Upper lobe of right lung (tissue), 1 donor: ENCODE measurements at regions not wholly inside any gene's neighbourhood (a gene's known extent, or its start where the extent isn't known, plus 50 kb on each side); places are given as distances from the start of the nearest gene placed in this dataset.

Experiments
- ATAC-seq: fragments of 200-7000 bp; cut with Tn5 transposase; one replicate; pipeline ENCODE4 v1.9.1; 2020; ENCODE audit warnings: mild to moderate bottlenecking, moderate library complexity
- DNase-seq: peaks from one replicate; pipeline ENCODE4 v3.0.0-alpha.2; 2020
- H3K27ac ChIP-seq: fragments of 200-600 bp; one replicate; pipeline ENCODE4 v1.8.0; 2022
- H3K27me3 ChIP-seq: fragments of 200-600 bp; one replicate; pipeline ENCODE4 v1.8.0; 2022; ENCODE audit warnings: mild to moderate bottlenecking
- H3K36me3 ChIP-seq: fragments of 200-600 bp; one replicate; pipeline ENCODE4 v1.8.0; 2022
- H3K4me1 ChIP-seq: fragments of 200-600 bp; one replicate; pipeline ENCODE4 v1.8.0; 2022
- H3K4me3 ChIP-seq: fragments of 200-600 bp; one replicate; pipeline ENCODE4 v1.8.0; 2022; ENCODE audit warnings: mild to moderate bottlenecking
- H3K9me3 ChIP-seq: fragments of 200-600 bp; one replicate; pipeline ENCODE4 v1.8.0; 2022
- CTCF ChIP-seq: fragments of 200-600 bp; IDR thresholded peaks from one replicate; pipeline ENCODE4 v1.8.0; 2022; ENCODE audit warnings: antibody characterized with exemption
- intact Hi-C: fragments of 100-400 bp; cut with DNase I; formaldehyde crosslinking; loops from one replicate; pipeline ENCODE4 v1.11.0; 2022
- donor health status: DM: no; HTN: yes; CAD: no; lungs with severe emphysema.

GRCh38 chr1:188517139-188517538, 1688.4 kb downstream of the PLA2G4A start:
- TF ChIP-seq CTCF = no peak
- no peaks in the 10 kb centered on the region for H3K36me3 ChIP-seq
- no peak overlapping the region for H3K27ac ChIP-seq
- H3K4me3 ChIP-seq = no peak overlapping the region
- ATAC-seq (no peak), DNase-seq (no peak)
- intact Hi-C loops = no loop called here
- no peaks in the 10 kb centered on the region for H3K9me3 ChIP-seq
- no peaks in the 10 kb centered on the region for H3K4me1 ChIP-seq
- no peaks in the 10 kb centered on the region for H3K27me3 ChIP-seq

GRCh38 chr1:188551176-188551575, 1722.4 kb downstream of the PLA2G4A start:
- ATAC-seq = no peak
- no peak overlapping the region for H3K4me3 ChIP-seq
- TF ChIP-seq CTCF = no peak
- H3K27me3 ChIP-seq = no peaks in the 10 kb centered on the region
- no peaks in the 10 kb centered on the region for H3K36me3 ChIP-seq
- H3K9me3 ChIP-seq = no peaks in the 10 kb centered on the region
- no peaks in the 10 kb centered on the region for H3K4me1 ChIP-seq
- H3K27ac ChIP-seq = no peak overlapping the region
- intact Hi-C loops = no loop called here
- DNase-seq = no peak

- Histone ChIP-seq H3K27me3 (no peaks in the 10 kb centered on the region), H3K4me1 (no peaks in the 10 kb centered on the region), H3K27ac (no peak overlapping the region), H3K4me3 (no peak overlapping the region), H3K9me3 (no peaks in the 10 kb centered on the region), H3K36me3 (no peaks in the 10 kb centered on the region)
- DNase-seq (no peak), ATAC-seq (no peak)
- no peak for TF ChIP-seq CTCF
- intact Hi-C loops = no loop called here
Measured at GRCh38 chr1:188557053-188557452, 1728.3 kb downstream of the PLA2G4A start.

GRCh38 chr1:188582911-188583532, 1754.3 kb downstream of the PLA2G4A start:
- ATAC-seq (no peak), DNase-seq (no peak)
- Histone ChIP-seq H3K4me3 (no peak overlapping the region), H3K4me1 (no peaks in the 10 kb centered on the region), H3K27me3 (no peaks in the 10 kb centered on the region), H3K27ac (no peak overlapping the region), H3K36me3 (no peaks in the 10 kb centered on the region), H3K9me3 (no peaks in the 10 kb centered on the region)
- intact Hi-C loops = no loop called here
- no peak for TF ChIP-seq CTCF

GRCh38 chr1:188584119-188584518, 1755.4 kb downstream of the PLA2G4A start:
- Histone ChIP-seq H3K27me3 (no peaks in the 10 kb centered on the region), H3K4me1 (no peaks in the 10 kb centered on the region), H3K4me3 (no peak overlapping the region), H3K9me3 (no peaks in the 10 kb centered on the region), H3K36me3 (no peaks in the 10 kb centered on the region), H3K27ac (no peak overlapping the region)
- DNase-seq (no peak), ATAC-seq (no peak)
- intact Hi-C loops = no loop called here
- no peak for TF ChIP-seq CTCF

- H3K27me3 ChIP-seq = no peaks in the 10 kb centered on the region
- no peaks in the 10 kb centered on the region for H3K36me3 ChIP-seq
- no peak overlapping the region for H3K27ac ChIP-seq
- no peak for TF ChIP-seq CTCF
- H3K9me3 ChIP-seq = no peaks in the 10 kb centered on the region
- intact Hi-C loops = no loop called here
- H3K4me1 ChIP-seq = no peaks in the 10 kb centered on the region
- DNase-seq (no peak), ATAC-seq (no peak)
- H3K4me3 ChIP-seq = no peak overlapping the region
Measured at GRCh38 chr1:188590641-188591040, 1761.9 kb downstream of the PLA2G4A start.
